Astrocyte (in vitro differentiated cells and primary cell): ENCODE measurements at regions not wholly inside any gene's neighbourhood (a gene's known extent, or its start where the extent isn't known, plus 50 kb on each side); places are given as distances from the start of the nearest gene placed in this dataset.

Experiments
- EZH2 ChIP-seq: IDR thresholded peaks from 2 replicates; pipeline ENCODE4 v1.6.1; 2012; ENCODE audit warnings: mild to moderate bottlenecking, low read length, inconsistent platforms; ENCODE audit not compliant: insufficient read depth
- TF ChIP-seq, protein P1 (sequence below): IDR thresholded peaks from 2 replicates; pipeline ENCODE4 v1.5.1; 2011; ENCODE audit warnings: low read depth, mild to moderate bottlenecking, inconsistent platforms, low read length, moderate library complexity; ENCODE audit not compliant: insufficient read depth

DNA sequence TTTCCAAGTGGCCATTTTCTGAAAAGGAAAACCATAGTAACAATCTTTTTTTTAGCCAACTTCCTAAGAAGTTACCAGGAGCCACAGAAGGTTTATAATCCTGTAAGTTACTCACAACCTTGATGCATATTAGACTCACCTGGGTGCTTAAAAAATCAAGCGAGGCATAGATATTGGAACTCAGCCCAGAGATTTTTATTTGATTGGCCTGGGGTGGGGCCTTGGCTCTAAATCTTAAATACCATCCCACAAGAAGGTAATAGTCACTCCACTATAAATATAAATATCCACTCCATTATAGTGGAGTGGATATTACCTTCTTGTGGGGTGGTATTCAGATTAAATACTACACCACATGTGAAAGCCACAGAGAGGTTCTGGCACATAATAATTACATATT is 429.6 kb downstream of the RFC3 start:
- TF ChIP-seq, protein P1, sequence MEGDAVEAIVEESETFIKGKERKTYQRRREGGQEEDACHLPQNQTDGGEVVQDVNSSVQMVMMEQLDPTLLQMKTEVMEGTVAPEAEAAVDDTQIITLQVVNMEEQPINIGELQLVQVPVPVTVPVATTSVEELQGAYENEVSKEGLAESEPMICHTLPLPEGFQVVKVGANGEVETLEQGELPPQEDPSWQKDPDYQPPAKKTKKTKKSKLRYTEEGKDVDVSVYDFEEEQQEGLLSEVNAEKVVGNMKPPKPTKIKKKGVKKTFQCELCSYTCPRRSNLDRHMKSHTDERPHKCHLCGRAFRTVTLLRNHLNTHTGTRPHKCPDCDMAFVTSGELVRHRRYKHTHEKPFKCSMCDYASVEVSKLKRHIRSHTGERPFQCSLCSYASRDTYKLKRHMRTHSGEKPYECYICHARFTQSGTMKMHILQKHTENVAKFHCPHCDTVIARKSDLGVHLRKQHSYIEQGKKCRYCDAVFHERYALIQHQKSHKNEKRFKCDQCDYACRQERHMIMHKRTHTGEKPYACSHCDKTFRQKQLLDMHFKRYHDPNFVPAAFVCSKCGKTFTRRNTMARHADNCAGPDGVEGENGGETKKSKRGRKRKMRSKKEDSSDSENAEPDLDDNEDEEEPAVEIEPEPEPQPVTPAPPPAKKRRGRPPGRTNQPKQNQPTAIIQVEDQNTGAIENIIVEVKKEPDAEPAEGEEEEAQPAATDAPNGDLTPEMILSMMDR, result no peak
- TF ChIP-seq EZH2, result no peak
